Left ventricle myocardium inferior (tissue), 1 donor: ENCODE measurements at regions not wholly inside any gene's neighbourhood (a gene's known extent, or its start where the extent isn't known, plus 50 kb on each side); places are given as distances from the start of the nearest gene placed in this dataset.
A peak's percentile ranks its signal among the peaks of the same experiment; 100 is the strongest.

Experiments
- DNase-seq: peaks from one replicate; pipeline ENCODE4 v3.0.0-alpha.2; 2020
- H3K27ac ChIP-seq: fragments of 200-600 bp; replicated peaks from 2 replicates; pipeline ENCODE4 v1.8.0; 2021
- H3K27me3 ChIP-seq: fragments of 200-600 bp; 2 replicates; pipeline ENCODE4 v1.8.0; 2021; ENCODE audit warnings: low read depth
- H3K36me3 ChIP-seq: fragments of 200-600 bp; 2 replicates; pipeline ENCODE4 v1.8.0; 2021
- H3K4me1 ChIP-seq: fragments of 200-600 bp; 2 replicates; pipeline ENCODE4 v1.8.0; 2021
- H3K4me3 ChIP-seq: fragments of 200-600 bp; 2 replicates; pipeline ENCODE4 v1.8.0; 2021; ENCODE audit warnings: mild to moderate bottlenecking, moderate library complexity
- H3K9me3 ChIP-seq: fragments of 200-600 bp; replicated peaks from 2 replicates; pipeline ENCODE4 v1.8.0; 2021
- intact Hi-C: fragments of 100-400 bp; cut with micrococcal nuclease; formaldehyde crosslinking; loops from one replicate; pipeline ENCODE4 v1.11.0; 2022
- TF ChIP-seq, protein P1 (sequence below): fragments of 200-600 bp; IDR thresholded peaks from 2 replicates; pipeline ENCODE4 v1.8.0; 2021; ENCODE audit warnings: antibody characterized with exemption, mild to moderate bottlenecking, borderline replicate concordance
- donor health status: DM: no; HTN: yes; CAD: no; lungs with severe emphysema.

DNA sequence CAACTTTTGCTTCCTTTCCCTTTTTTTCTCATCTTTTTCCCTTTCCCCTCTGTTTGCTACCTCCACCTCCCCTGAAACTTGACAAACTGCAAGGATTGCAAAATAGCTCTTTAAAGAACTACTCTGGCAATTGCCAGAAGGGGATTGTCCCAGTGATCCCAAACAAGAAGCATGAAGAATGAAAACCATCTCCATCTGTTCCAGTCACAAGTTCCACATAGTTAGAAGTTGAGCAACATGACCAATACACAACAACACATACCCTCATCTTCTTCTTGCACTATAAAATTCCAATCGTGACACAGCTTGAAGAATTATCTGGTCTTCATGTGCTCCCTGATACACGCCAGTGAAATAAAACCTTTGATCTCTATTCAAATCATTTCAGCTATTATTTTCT lies 93.7 kb upstream of the USP15 start:
- no peaks in the 10 kb centered on the region for H3K9me3 ChIP-seq
- TF ChIP-seq, protein P1, sequence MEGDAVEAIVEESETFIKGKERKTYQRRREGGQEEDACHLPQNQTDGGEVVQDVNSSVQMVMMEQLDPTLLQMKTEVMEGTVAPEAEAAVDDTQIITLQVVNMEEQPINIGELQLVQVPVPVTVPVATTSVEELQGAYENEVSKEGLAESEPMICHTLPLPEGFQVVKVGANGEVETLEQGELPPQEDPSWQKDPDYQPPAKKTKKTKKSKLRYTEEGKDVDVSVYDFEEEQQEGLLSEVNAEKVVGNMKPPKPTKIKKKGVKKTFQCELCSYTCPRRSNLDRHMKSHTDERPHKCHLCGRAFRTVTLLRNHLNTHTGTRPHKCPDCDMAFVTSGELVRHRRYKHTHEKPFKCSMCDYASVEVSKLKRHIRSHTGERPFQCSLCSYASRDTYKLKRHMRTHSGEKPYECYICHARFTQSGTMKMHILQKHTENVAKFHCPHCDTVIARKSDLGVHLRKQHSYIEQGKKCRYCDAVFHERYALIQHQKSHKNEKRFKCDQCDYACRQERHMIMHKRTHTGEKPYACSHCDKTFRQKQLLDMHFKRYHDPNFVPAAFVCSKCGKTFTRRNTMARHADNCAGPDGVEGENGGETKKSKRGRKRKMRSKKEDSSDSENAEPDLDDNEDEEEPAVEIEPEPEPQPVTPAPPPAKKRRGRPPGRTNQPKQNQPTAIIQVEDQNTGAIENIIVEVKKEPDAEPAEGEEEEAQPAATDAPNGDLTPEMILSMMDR: no peak
- no peak for DNase-seq
- H3K36me3 ChIP-seq: no peaks in the 10 kb centered on the region
- no peak overlapping the region for H3K4me3 ChIP-seq
- intact Hi-C loops: no loop called here
- H3K4me1 ChIP-seq: no peaks in the 10 kb centered on the region
- no peaks in the 10 kb centered on the region for H3K27me3 ChIP-seq
- H3K27ac ChIP-seq: no peak overlapping the region

DNA sequence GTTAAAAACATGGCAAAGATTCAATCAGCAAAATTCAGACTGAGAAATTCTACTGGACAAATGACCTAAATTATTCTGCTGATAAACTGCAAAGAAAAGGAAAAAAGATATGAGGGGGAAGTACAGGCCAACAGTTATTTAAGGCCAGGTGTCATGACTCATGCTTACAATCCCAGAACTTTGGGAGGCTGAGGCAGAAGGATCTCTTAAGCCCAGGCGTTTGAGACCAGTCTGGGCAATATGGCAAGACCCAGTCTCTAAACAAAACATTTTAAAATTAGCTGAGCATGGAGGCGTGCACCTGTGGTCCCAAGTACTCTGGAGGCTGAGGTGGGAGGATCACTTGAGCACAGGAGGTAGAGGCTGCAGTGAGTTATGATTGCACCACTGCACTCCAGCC lies 91.8 kb upstream of the USP15 start:
- intact Hi-C loops: no loop called here
- TF ChIP-seq, protein P1: no peak
- Histone ChIP-seq H3K36me3 (no peaks in the 10 kb centered on the region), H3K4me3 (no peak overlapping the region), H3K27me3 (no peaks in the 10 kb centered on the region), H3K9me3 (no peaks in the 10 kb centered on the region), H3K4me1 (no peaks in the 10 kb centered on the region), H3K27ac (no peak overlapping the region)
- DNase-seq: no peak

DNA sequence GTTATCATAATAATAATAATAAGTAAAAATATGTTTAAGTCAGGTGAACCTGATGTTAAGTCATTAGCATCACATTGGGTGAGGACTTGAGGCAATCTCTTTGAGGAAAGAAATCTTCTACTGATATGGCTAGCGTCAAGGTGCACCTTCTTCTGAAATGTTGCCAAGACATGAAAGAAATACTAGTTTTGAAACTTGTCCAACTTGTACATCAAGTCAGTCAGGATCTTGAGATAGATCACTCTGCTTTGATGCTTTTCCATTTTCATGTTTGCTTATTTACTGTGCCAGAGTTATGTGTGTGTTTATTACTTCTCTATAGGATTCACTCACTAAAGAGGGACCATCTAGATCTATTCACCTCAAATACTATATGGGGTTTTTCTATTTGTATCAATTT lies 90.0 kb upstream of the USP15 start:
- Histone ChIP-seq H3K36me3 (no peaks in the 10 kb centered on the region), H3K4me1 (no peaks in the 10 kb centered on the region), H3K27me3 (no peaks in the 10 kb centered on the region), H3K4me3 (no peak overlapping the region), H3K9me3 (no peaks in the 10 kb centered on the region), H3K27ac (no peak overlapping the region)
- TF ChIP-seq, protein P1: no peak
- no peak for DNase-seq
- intact Hi-C loops: no loop called here

DNA sequence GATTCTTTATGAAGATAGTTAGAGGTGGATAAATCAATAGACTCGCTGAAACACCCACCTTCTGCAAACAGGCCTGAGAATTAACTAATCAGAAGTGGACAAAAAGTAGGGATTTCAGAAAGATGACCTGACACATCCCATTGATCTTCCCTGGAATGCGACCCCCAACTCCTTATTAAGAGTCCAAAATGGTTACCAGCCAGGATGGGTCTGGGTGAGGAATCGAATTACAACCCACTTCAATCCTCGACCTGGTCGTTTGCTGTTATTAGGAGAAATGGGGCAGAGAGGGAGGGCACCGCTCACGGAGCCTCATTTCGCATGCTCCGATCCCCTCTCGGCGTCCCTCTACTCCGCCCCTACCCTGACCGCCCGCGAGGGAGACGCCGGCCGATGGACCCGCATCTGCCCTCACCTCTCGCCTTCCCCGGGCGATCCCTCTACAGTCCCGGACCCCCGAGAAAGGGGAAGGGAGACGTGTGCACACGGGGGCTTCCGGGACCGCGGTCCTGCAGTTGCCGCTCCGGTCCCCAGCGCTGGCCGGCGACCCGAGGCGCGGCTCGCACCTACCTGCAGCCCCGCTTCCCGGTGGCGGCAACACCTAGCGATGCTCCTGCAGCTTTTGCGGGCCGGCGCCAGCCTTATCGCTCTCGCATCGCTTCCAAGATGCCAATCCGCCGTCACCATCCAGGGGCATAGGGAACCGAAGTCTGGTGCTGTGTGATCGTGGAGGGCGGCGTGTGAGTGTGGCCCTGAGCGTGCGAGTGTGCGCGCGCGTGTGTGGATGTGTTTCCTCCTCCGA lies 69.3 kb upstream of the USP15 start:
- intact Hi-C loops: no loop called here
- TF ChIP-seq, protein P1: no peak
- H3K4me3 ChIP-seq: peak overlapping the region; percentile 58
- peak; percentile 14 for DNase-seq
- H3K9me3 ChIP-seq: no peaks in the 10 kb centered on the region
- no peak overlapping the region for H3K27ac ChIP-seq
- peaks cover 25% of the 10 kb centered on the region for H3K4me1 ChIP-seq
- peaks cover 54% of the 10 kb centered on the region for H3K27me3 ChIP-seq
- H3K36me3 ChIP-seq: no peaks in the 10 kb centered on the region

DNA sequence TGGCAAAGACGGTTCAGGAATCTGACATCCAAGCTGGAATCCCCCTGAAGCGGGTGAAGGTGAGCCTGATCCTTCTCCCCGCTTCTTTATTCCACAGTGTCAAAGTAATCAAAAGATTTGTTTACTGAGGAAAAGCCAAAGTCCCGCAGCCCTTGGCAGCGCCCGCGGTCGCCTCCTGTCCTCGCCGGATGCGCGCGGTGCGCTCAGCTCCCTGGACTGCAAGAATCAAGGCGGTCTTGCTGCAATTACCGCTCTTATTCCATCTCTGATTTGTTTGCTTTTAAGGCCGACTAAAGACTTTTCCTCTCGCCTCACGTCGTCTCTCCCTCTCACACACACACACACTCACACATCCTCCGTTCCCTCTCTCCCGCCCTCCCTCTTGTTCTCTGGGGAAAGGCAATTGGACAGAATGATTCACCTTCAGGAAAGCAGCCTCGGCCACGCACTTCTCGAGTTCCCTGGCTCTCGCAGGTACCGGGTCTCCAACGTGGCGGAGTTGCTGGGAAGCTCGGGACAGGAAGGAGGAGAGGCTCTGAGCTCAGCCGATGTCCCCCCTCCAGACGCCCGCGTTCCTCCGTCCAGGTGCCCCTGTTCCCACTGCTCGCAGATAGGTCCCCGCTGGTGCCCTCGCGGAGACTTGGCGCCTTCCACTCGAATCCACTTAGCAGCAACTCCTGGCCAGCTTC lies 68.6 kb upstream of the USP15 start:
- TF ChIP-seq, protein P1: no peak
- DNase-seq: peak; percentile 15
- Histone ChIP-seq H3K4me1 (peaks cover 25% of the 10 kb centered on the region), H3K36me3 (no peaks in the 10 kb centered on the region), H3K27me3 (peaks cover 54% of the 10 kb centered on the region), H3K4me3 (peak overlapping the region; percentile 58), H3K9me3 (no peaks in the 10 kb centered on the region), H3K27ac (no peak overlapping the region)
- intact Hi-C loops: no loop called here
